Heart right ventricle (tissue), 16 donors: ENCODE measurements at regions not wholly inside any gene's neighbourhood (a gene's known extent, or its start where the extent isn't known, plus 50 kb on each side); places are given as distances from the start of the nearest gene placed in this dataset.

ENCODE experiments used
- ATAC-seq, 8 donors: fragments of 200-7000 bp; cut with Tn5 transposase; one replicate each; pipeline ENCODE4 v1.9.1; 2020; ENCODE audit warnings: mild to moderate bottlenecking in 8 of 8, moderate library complexity in 8 of 8, moderate number of reproducible peaks in 1 of 8
- DNase-seq, 2 donors: peaks; one replicate each; pipeline ENCODE4 v3.0.0-alpha.2; 2020
- H3K27ac ChIP-seq, 10 donors: fragments of 200-600 bp; sonication (generic) in 2 of 10; one replicate each; pipeline versions ENCODE4 v1.5.0 to v1.8.0; 2020 to 2022; ENCODE audit warnings: mild to moderate bottlenecking in 3 of 10
- H3K27me3 ChIP-seq, 7 donors: fragments of 200-600 bp; one replicate each; pipeline ENCODE4 v1.8.0; 2021 to 2022; ENCODE audit warnings: mild to moderate bottlenecking in 2 of 7
- H3K36me3 ChIP-seq, 9 donors: fragments of 200-600 bp; sonication (generic) in 1 of 9; one replicate each; pipeline versions ENCODE4 v1.5.0 to v1.8.0; 2020 to 2022; ENCODE audit warnings: mild to moderate bottlenecking in 2 of 9
- H3K4me1 ChIP-seq, 9 donors: fragments of 200-600 bp; sonication (generic) in 1 of 9; one replicate each; pipeline versions ENCODE4 v1.5.0 to v1.8.0; 2020 to 2022; ENCODE audit warnings: mild to moderate bottlenecking in 4 of 9
- H3K4me3 ChIP-seq, 10 donors: fragments of 200-600 bp; sonication (generic) in 2 of 10; one replicate each; pipeline versions ENCODE4 v1.5.0 to v1.8.0; 2020 to 2022; ENCODE audit warnings: mild to moderate bottlenecking in 7 of 10, moderate library complexity in 2 of 10
- H3K9me3 ChIP-seq, 11 donors: fragments of 200-600 bp in 10 of 11; sonication (generic) in 2 of 11; one replicate each; pipeline versions ENCODE4 v1.5.0 to v1.8.0; 2013 to 2022; ENCODE audit warnings: mild to moderate bottlenecking in 2 of 11, control low read depth in 1 of 11, moderate library complexity in 1 of 11
- CTCF ChIP-seq, 9 donors: fragments of 200-600 bp; sonication (generic) in 2 of 9; IDR thresholded peaks; one replicate each; pipeline versions ENCODE4 v1.5.0 to v1.8.0; 2021 to 2022; ENCODE audit warnings: antibody characterized with exemption in 9 of 9, mild to moderate bottlenecking in 5 of 9, moderate library complexity in 1 of 9
- WGBS, 2 donors: extraction: QIAGEN DNeasy Blood & Tissue Kit; methylation state at CpG; one replicate each; pipeline ENCODE4 v1.1.7; 2013; ENCODE audit warnings: inconsistent platforms in 1 of 2; 5-methylcytosine and 5-hydroxymethylcytosine counted together
- intact Hi-C, 10 donors: fragments of 100-400 bp; cut with DNase I; formaldehyde crosslinking; loops; one replicate each; pipeline versions ENCODE4 v1.11.1 to v1.14.2; 2022
- donor health status: Arrhythmogenic right ventricular cardiomyopathy.
- donor health status: ischemic (EF 13 %, LVEDD 7.1; RV severe dilation, severe dysfunction).
- donor health status: healthy with polysubstance abuse.
- donor health status: DM: no; HTN: yes; CAD: no.
- donor health status: DM: no; HTN: no; CAD: no.
- donor health status: ischemic (EF 25% LVEDD 6.9; RV normal size, moderate dysfunction).
- donor health status: ischemic (EF 25% LVEDD 5.7; RV mildly dilated, moderate dysfunction).
- donor health status: healthy.
- donor health status: DM: yes; HTN: yes; CAD: no.
- donor health status: Ischemic cardiomyopathy.
- donor health status: ischemic (EF 35%, LVEDD 5.7; RV mildly dilated, moderate dysfunction).
- donor health status: nonischemic (EF 11% LVEDD 7.7; RV severe dilation, severe dysfunction).
- donor health status: DM: yes; HTN: yes; CAD: no.
- donor health status: PGD.
- donor health status: ischemic (EF 29% LVEDD 5.4; RV normal size, mild dysfunction).
- donor health status: nonischemic (EF 23%, LVEDD 6.1; RV moderate dilation, normal function).

GRCh38 chr2:20140321-20141055 is 84.4 kb downstream of the SDC1 start:
- H3K27me3 ChIP-seq, result no peaks in the 10 kb centered on the region
- no peak overlapping the region for H3K4me3 ChIP-seq
- H3K27ac ChIP-seq, result no peak overlapping the region
- intact Hi-C loops, result no loop called here
- no peak for ATAC-seq
- H3K4me1 ChIP-seq, result peaks cover 0 to 9% (median under 1%) of the 10 kb centered on the region in 9 donors
- H3K36me3 ChIP-seq, result no peaks in the 10 kb centered on the region
- DNase-seq, result no peak
- WGBS, 2 donors, result 85 to 88% methylated on average over 11 of the region's 11 CpGs
- TF ChIP-seq CTCF (IDR thresholded peaks at IDR 0.05), result no peak
- no peaks in the 10 kb centered on the region for H3K9me3 ChIP-seq

- intact Hi-C loops, result loop anchor here in 2 of 10 donors (10.0 kb wide), 2 partner anchors 85 to 195 kb away; partner anchors contain the start of gene SDC1 (in 2 of the 2)
- Histone ChIP-seq H3K4me3 (no peak overlapping the region), H3K9me3 (no peaks in the 10 kb centered on the region), H3K4me1 (peaks cover 0 to 9% (median 0%) of the 10 kb centered on the region in 9 donors), H3K27ac (no peak overlapping the region), H3K36me3 (no peaks in the 10 kb centered on the region), H3K27me3 (peaks cover 0 to 5% (median 0%) of the 10 kb centered on the region in 7 donors)
- no peak for TF ChIP-seq CTCF (IDR thresholded peaks at IDR 0.05)
- DNase-seq (no peak), ATAC-seq (no peak)
- WGBS, 2 donors, result 71 to 72% methylated on average over 9 of the region's 9 CpGs
Measured at GRCh38 chr2:20139407-20140172, 85.3 kb downstream of the SDC1 start.

- Histone ChIP-seq H3K4me1 (peaks cover 0 to 9% (median 0%) of the 10 kb centered on the region in 9 donors), H3K9me3 (no peaks in the 10 kb centered on the region), H3K36me3 (no peaks in the 10 kb centered on the region), H3K27ac (no peak overlapping the region), H3K4me3 (no peak overlapping the region), H3K27me3 (peaks cover 0 to 8% (median 0%) of the 10 kb centered on the region in 7 donors)
- 63 to 65% methylated on average over 6 of the region's 6 CpGs for WGBS, 2 donors
- no peak for TF ChIP-seq CTCF (IDR thresholded peaks at IDR 0.05)
- intact Hi-C loops, result loop anchor here in 2 of 10 donors (10.0 kb wide), 2 partner anchors 86 to 196 kb away; partner anchors contain the start of gene SDC1 (in 2 of the 2)
- ATAC-seq (no peak), DNase-seq (no peak)
Measured at GRCh38 chr2:20138696-20139095, 86.2 kb downstream of the SDC1 start.

- ATAC-seq (no peak), DNase-seq (no peak)
- intact Hi-C loops, result loop anchor here in 2 of 10 donors (10.0 kb wide), 2 partner anchors 87 to 197 kb away; partner anchors contain the start of gene SDC1 (in 2 of the 2)
- H3K27ac ChIP-seq, result no peak overlapping the region
- WGBS, 2 donors, result 98 to 99% methylated on average over 8 of the region's 8 CpGs
- H3K4me3 ChIP-seq, result no peak overlapping the region
- H3K9me3 ChIP-seq, result no peaks in the 10 kb centered on the region
- H3K27me3 ChIP-seq, result peaks cover 0 to 12% (median 0%) of the 10 kb centered on the region in 7 donors
- H3K4me1 ChIP-seq, result peaks cover 0 to 9% (median 0%) of the 10 kb centered on the region in 9 donors
- no peaks in the 10 kb centered on the region for H3K36me3 ChIP-seq
- no peak for TF ChIP-seq CTCF (IDR thresholded peaks at IDR 0.05)
Measured at GRCh38 chr2:20137884-20138283, 86.5 kb upstream of the LAPTM4A start.
